ENCODE measurements at regions not wholly inside any gene's neighbourhood (a gene's known extent, or its start where the extent isn't known, plus 50 kb on each side); places are given as distances from the start of the nearest gene placed in this dataset.
A peak's percentile ranks its signal among the peaks of the same experiment; 100 is the strongest.

DNA sequence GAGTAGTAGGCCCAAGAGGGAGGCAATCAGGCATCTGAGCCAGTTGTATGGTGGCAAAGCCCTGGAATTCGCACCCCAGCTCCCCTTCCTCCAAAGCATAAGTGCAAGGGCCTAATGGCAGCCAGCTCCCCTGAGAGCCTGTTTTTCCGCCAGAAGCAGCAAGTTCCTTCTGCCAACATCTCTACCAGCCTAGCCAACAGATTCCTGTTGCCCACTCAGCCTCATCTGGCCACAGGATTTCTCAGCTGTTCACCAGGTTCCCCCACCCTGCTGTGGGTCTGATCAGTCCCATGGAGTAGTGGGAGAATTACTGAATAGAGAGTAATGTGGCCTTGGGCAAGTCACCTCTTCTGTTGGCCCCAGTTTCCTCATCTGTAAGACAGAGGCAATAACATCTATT lies 186.2 kb upstream of the PDE1C start:
- Histone ChIP-seq H3K27me3 (ENCODE audit: control insufficient read depth, insufficient read depth, low read length) (no peaks in the 10 kb centered on the region), H3K4me3 (ENCODE audit: low read length in 3 of 3) (no peak overlapping the region), H3K4me1 (ENCODE audit: control insufficient read depth in 2 of 3, insufficient read depth in 2 of 3, low read depth in 1 of 3, low read length in 3 of 3) (no peaks in the 10 kb centered on the region), H3K9me3 (ENCODE audit: control insufficient read depth in 2 of 3, insufficient read depth in 1 of 3, low read length in 3 of 3) (no peaks in the 10 kb centered on the region), H3K27ac (ENCODE audit: low read depth in 2 of 2, low read length in 2 of 2) (no peak overlapping the region), H3K36me3 (ENCODE audit: control insufficient read depth in 2 of 3, insufficient read depth in 3 of 3, low read length in 3 of 3) (no peaks in the 10 kb centered on the region), H3K9ac (ENCODE audit: low read length in 3 of 3) (no peak overlapping the region)
- FAIRE-seq (no peak), DNase-seq (no peak)
- intact Hi-C loops (cut with DNase I), result no loop called here
- TF ChIP-seq, protein P1, sequence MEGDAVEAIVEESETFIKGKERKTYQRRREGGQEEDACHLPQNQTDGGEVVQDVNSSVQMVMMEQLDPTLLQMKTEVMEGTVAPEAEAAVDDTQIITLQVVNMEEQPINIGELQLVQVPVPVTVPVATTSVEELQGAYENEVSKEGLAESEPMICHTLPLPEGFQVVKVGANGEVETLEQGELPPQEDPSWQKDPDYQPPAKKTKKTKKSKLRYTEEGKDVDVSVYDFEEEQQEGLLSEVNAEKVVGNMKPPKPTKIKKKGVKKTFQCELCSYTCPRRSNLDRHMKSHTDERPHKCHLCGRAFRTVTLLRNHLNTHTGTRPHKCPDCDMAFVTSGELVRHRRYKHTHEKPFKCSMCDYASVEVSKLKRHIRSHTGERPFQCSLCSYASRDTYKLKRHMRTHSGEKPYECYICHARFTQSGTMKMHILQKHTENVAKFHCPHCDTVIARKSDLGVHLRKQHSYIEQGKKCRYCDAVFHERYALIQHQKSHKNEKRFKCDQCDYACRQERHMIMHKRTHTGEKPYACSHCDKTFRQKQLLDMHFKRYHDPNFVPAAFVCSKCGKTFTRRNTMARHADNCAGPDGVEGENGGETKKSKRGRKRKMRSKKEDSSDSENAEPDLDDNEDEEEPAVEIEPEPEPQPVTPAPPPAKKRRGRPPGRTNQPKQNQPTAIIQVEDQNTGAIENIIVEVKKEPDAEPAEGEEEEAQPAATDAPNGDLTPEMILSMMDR (IDR thresholded peaks at IDR 0.05; ENCODE audit: borderline replicate concordance, extremely low read depth, insufficient read depth), result no peak

DNA sequence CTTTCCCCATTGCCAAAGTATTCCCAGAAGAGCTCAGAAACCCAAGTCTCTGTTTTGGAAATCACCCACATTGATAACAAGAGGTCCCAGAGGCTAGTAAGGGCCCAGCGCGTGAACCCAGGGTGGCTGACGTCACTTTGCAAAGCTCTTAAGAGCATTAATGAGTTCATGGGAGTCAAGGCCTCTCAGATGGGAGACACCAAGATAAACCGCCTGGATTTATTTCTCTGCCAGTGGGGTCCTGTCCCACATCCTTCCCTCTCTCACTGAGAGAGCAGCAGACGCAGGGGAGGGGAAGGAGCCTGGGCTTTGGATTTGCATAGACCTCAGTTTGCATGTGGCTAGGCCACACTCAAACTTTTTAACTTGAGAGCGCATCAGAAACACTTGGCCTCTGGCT lies 184.8 kb upstream of the PDE1C start:
- no peak for FAIRE-seq
- peak in 3 of 5 donors; percentile 22 to 92 (median 50) for DNase-seq
- Histone ChIP-seq H3K9me3 (ENCODE audit: control insufficient read depth in 2 of 3, insufficient read depth in 1 of 3, low read length in 3 of 3) (no peaks in the 10 kb centered on the region), H3K9ac (ENCODE audit: low read length in 3 of 3) (no peak overlapping the region), H3K27me3 (ENCODE audit: control insufficient read depth, insufficient read depth, low read length) (no peaks in the 10 kb centered on the region), H3K36me3 (ENCODE audit: control insufficient read depth in 2 of 3, insufficient read depth in 3 of 3, low read length in 3 of 3) (no peaks in the 10 kb centered on the region), H3K27ac (ENCODE audit: low read depth in 2 of 2, low read length in 2 of 2) (no peak overlapping the region), H3K4me1 (ENCODE audit: control insufficient read depth in 2 of 3, insufficient read depth in 2 of 3, low read depth in 1 of 3, low read length in 3 of 3) (no peaks in the 10 kb centered on the region), H3K4me3 (ENCODE audit: low read length in 3 of 3) (no peak overlapping the region)
- intact Hi-C loops (cut with DNase I), result no loop called here
- TF ChIP-seq, protein P1 (IDR thresholded peaks at IDR 0.05; ENCODE audit: borderline replicate concordance, extremely low read depth, insufficient read depth), result no peak

DNA sequence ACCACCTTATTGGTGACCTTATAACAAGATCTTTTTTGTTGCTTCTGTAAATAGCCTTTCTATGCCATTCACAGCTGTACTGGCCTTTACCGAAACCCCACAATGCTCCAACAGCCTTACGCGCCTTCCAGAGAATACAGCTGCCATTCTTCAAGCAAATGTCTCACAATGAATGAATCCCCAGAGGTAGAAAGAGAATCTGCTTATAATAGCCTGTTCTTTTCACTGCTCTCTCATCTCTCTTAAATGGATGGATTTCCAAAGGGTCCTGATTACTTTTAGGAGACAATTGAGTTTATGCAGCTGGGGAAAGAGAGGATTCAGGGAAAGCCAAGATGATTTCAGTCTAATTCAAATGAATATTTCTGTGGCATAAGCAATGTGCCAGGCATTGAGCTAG lies 183.1 kb upstream of the PDE1C start:
- FAIRE-seq (no peak), DNase-seq (peak in 1 of 5 donors; percentile 13)
- Histone ChIP-seq H3K9me3 (ENCODE audit: control insufficient read depth in 2 of 3, insufficient read depth in 1 of 3, low read length in 3 of 3) (no peaks in the 10 kb centered on the region), H3K27ac (ENCODE audit: low read depth in 2 of 2, low read length in 2 of 2) (no peak overlapping the region), H3K4me1 (ENCODE audit: control insufficient read depth in 2 of 3, insufficient read depth in 2 of 3, low read depth in 1 of 3, low read length in 3 of 3) (no peaks in the 10 kb centered on the region), H3K27me3 (ENCODE audit: control insufficient read depth, insufficient read depth, low read length) (no peaks in the 10 kb centered on the region), H3K9ac (ENCODE audit: low read length in 3 of 3) (no peak overlapping the region), H3K4me3 (ENCODE audit: low read length in 3 of 3) (no peak overlapping the region), H3K36me3 (ENCODE audit: control insufficient read depth in 2 of 3, insufficient read depth in 3 of 3, low read length in 3 of 3) (no peaks in the 10 kb centered on the region)
- TF ChIP-seq, protein P1 (IDR thresholded peaks at IDR 0.05; ENCODE audit: borderline replicate concordance, extremely low read depth, insufficient read depth), result no peak
- intact Hi-C loops (cut with DNase I), result no loop called here

DNA sequence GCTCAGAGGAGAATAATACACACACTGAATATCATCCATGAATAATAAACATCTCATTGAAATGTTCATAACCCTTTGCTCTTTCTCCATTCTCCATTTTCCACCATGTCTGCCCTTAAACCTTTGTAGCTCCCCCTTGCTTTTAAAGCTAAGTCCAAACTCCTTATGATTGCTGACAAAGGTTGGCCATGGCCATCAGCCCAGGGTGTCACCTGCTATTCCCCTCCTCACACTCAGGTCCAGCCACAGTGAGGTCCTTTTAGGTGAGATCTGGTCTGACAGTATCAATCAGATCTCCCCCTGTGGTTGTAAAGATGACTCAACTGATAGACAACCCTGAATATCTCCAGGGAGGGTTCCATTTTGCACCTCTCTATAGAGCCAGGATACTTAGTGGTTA lies 181.5 kb upstream of the PDE1C start:
- TF ChIP-seq, protein P1 (IDR thresholded peaks at IDR 0.05; ENCODE audit: borderline replicate concordance, extremely low read depth, insufficient read depth), result no peak
- no peaks in the 10 kb centered on the region for H3K36me3 ChIP-seq (ENCODE audit: control insufficient read depth in 2 of 3, insufficient read depth in 3 of 3, low read length in 3 of 3)
- DNase-seq, result no peak
- no peak overlapping the region for H3K4me3 ChIP-seq (ENCODE audit: low read length in 3 of 3)
- intact Hi-C loops (cut with DNase I), result no loop called here
- H3K9me3 ChIP-seq (ENCODE audit: control insufficient read depth in 2 of 3, insufficient read depth in 1 of 3, low read length in 3 of 3), result no peaks in the 10 kb centered on the region
- H3K27me3 ChIP-seq (ENCODE audit: control insufficient read depth, insufficient read depth, low read length), result no peaks in the 10 kb centered on the region
- no peaks in the 10 kb centered on the region for H3K4me1 ChIP-seq (ENCODE audit: control insufficient read depth in 2 of 3, insufficient read depth in 2 of 3, low read depth in 1 of 3, low read length in 3 of 3)
- H3K9ac ChIP-seq (ENCODE audit: low read length in 3 of 3), result no peak overlapping the region
- no peak for FAIRE-seq
- H3K27ac ChIP-seq (ENCODE audit: low read depth in 2 of 2, low read length in 2 of 2), result no peak overlapping the region
